OCI-LY7 (cell line): ENCODE measurements at regions not wholly inside any gene's neighbourhood (a gene's known extent, or its start where the extent isn't known, plus 50 kb on each side); places are given as distances from the start of the nearest gene placed in this dataset.

Experiments used
- EZH2phosphoT487 ChIP-seq: fragments of 200-600 bp; sonication (generic); IDR thresholded peaks from 2 replicates; pipeline ENCODE4 v1.6.1; 2018; ENCODE audit warnings: low read depth, borderline replicate concordance, mild to moderate bottlenecking, mixed run types, antibody characterized with exemption, low read length, moderate library complexity, mixed read lengths
- TF ChIP-seq, protein P1 (sequence below): fragments of 200-600 bp; sonication (generic); conservative IDR thresholded peaks from 2 replicates; pipeline ENCODE4 v1.5.1; 2014; ENCODE audit warnings: mild to moderate bottlenecking, antibody characterized with exemption, low read length, moderate library complexity, mixed read lengths

GRCh38 chr4:124884316-124884715, 171.8 kb upstream of the ANKRD50 start:
- TF ChIP-seq, protein P1, sequence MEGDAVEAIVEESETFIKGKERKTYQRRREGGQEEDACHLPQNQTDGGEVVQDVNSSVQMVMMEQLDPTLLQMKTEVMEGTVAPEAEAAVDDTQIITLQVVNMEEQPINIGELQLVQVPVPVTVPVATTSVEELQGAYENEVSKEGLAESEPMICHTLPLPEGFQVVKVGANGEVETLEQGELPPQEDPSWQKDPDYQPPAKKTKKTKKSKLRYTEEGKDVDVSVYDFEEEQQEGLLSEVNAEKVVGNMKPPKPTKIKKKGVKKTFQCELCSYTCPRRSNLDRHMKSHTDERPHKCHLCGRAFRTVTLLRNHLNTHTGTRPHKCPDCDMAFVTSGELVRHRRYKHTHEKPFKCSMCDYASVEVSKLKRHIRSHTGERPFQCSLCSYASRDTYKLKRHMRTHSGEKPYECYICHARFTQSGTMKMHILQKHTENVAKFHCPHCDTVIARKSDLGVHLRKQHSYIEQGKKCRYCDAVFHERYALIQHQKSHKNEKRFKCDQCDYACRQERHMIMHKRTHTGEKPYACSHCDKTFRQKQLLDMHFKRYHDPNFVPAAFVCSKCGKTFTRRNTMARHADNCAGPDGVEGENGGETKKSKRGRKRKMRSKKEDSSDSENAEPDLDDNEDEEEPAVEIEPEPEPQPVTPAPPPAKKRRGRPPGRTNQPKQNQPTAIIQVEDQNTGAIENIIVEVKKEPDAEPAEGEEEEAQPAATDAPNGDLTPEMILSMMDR = no peak
- no peak for TF ChIP-seq EZH2phosphoT487
